Loucy (cell line): ENCODE measurements at regions not wholly inside any gene's neighbourhood (a gene's known extent, or its start where the extent isn't known, plus 50 kb on each side); places are given as distances from the start of the nearest gene placed in this dataset.

Source experiments
- CTCF ChIP-seq: fragments of 200-600 bp; sonication (generic); conservative IDR thresholded peaks from 2 replicates; pipeline ENCODE4 v1.5.1; 2014; ENCODE audit warnings: mild to moderate bottlenecking, antibody characterized with exemption, low read length
- EZH2phosphoT487 ChIP-seq: fragments of 200-600 bp; IDR thresholded peaks from 2 replicates; pipeline ENCODE4 v1.6.1; 2018; ENCODE audit warnings: antibody characterized with exemption, mild to moderate bottlenecking, moderate library complexity, borderline replicate concordance

GRCh38 chr6:21489826-21490225, 103.7 kb upstream of the SOX4 start:
- TF ChIP-seq CTCF (no peak), EZH2phosphoT487 (no peak)
